ENCODE measurements at regions not wholly inside any gene's neighbourhood (a gene's known extent, or its start where the extent isn't known, plus 50 kb on each side); places are given as distances from the start of the nearest gene placed in this dataset.

DNA sequence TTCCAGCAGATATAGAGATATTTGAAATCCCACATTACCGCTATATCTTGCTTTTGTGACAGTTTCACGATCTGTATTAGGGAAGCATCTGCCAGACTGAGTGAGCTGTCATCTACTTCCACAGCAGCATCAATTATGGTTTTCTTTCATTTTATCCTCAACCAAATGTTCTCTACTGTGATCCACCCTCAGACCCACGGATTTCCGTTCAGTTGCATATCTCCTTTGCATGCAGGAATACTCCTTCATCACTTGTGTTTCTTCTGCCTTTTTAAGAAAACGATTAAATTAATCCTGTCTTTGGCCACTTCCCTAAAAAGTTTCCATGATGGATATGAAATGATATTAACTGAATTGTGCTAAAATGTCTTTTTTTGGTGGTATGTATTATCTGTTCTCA, 262.1 kb upstream of the ADGRB3 start:
- DNase-seq: no peak

DNA sequence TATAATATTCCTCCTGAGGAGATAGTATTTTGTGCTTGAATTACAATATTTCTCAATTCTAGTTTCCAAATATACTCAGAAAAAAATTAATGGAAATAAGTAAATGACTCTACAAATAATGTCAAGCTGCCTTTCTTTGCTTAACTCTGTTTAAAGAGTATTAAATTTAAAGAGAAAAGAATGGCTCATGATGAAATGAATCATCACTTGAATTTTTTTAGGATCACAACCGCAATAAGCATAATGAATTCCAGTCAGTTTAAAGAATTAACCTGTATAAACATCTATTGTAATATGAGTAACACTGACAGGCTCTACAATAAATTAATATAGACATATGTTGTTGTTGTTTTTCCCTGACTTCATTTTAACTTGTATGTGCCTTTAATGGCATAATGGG, 266.2 kb upstream of the ADGRB3 start:
- DNase-seq: no peak

DNA sequence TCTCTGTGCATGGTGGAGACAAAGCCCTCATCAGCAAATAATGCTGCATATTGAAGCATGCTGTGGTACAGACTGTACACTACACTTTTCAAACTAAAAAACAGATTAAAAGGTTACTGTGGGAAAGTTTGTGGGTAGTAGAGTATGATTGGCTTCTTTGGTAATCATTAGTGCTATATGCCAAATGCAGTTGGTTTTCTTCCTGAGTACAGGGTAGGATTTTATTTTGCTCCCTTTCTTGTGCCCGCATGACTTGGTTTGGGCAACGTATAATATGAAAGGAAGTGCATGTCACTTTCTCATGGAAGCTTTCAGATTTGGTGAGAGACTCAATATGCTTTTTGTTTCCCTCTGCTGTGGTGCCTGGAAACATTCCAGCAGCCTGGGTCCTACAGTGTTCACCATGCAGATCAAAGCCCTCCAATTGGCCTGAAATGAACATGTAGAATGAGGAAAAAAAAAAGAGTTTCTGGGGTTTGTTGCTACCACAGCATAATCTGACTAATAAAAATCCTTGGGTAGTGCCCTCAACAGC, 270.7 kb upstream of the ADGRB3 start:
- DNase-seq: no peak

DNA sequence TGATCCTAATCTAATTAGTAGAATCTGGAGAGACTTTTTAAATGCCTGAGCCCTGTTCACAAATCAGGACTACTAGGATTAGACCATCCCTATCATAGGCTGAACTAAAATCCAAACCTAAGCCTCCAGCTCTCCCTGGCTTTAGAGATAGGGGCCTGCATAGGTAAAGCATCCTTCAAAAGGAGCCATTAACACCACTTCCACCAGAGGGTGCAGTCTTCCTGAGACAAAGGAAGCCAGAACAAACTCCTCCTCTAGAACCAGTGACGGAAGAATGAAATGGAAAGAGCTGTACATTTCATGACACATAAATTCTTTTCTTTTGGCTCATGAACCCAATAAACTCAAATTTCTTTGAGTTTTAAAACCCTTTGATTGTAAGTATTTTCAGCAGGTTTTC, 291.2 kb upstream of the ADGRB3 start:
- peak; percentile 50 for DNase-seq

DNA sequence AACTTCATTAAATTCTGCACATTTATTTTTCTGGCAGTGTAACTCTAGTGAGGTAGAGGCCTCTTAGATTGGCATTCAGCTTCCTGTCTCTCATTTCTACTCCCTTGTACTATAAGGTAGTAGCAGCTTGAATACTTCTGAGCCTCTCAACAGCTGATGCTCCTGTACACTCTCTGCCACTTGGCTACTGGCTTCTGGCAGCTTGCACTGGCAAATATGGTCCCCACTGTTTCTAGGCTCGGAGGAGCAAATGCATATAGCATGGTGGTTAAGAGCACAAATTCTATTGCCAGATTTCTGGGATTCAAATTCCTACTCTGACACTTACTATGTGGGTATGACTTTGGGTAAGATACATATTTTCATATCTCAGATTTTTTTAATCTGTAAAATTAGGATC, 292.8 kb upstream of the ADGRB3 start:
- DNase-seq: no peak

DNA sequence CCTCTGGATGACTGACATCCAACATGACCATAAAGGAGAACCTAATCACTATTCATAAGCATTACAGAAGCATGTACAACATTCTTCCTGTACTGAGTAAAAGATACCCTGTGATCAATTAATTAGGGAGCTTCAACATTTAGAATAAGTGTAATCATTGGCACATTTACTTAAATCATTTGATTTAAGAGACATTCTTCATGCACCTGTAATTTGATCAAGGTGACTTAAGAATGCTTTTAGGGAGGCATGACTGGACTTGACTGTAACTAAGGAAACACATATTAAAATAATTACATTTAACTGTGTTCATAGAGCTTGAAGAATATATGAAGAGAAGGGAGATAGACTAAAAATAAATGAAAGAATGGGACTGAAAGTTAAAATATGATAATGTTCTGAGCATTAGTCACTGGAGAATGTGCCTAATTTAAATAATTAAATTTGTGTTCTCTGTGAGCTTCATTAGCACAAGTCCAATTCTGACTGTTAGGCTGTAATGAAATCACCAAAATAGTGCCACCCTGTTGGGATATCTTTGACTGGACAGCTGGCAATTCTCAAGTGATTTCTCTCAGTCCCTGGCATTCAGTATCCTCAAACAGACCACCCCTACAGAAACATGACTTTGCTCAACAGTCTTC, 295.5 kb upstream of the ADGRB3 start:
- DNase-seq: no peak

DNA sequence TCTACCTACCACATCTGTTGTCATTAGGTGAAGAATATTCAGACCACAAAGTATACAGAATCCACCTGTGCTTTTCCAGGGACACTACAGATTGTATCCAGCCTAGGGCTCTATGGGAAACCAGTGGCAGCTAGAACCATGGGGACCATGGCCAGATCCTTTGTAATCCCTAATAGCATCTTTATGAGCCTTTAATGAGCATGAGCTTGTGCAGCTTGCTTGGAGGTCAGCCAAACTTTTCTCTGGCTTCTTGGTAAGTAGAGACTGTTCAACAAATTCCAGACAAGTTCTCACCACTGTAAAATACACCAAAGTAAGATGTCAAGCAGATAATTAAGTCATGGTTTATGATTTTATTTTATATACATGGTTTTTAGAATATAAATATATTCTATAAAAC, 301.6 kb upstream of the ADGRB3 start:
- DNase-seq: peak; percentile 6

DNA sequence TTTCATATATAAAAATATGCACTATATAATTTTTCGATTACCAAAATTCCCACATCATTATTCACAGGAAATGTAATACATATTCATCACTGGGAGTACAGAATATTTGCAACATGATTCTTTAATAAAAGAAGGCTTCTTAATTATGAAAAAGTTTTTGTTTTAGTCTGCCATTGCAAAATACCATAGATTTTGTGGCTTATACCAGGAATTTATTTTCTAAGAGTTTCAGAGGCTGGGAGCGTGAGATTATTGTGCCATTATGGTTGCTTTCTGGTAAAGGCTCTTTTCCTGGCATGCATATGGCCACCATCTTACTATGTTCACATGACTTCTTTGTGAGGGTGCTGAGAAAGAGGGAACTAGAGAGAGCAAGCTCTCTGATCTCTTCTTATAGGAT, 306.9 kb upstream of the ADGRB3 start:
- DNase-seq: no peak

DNA sequence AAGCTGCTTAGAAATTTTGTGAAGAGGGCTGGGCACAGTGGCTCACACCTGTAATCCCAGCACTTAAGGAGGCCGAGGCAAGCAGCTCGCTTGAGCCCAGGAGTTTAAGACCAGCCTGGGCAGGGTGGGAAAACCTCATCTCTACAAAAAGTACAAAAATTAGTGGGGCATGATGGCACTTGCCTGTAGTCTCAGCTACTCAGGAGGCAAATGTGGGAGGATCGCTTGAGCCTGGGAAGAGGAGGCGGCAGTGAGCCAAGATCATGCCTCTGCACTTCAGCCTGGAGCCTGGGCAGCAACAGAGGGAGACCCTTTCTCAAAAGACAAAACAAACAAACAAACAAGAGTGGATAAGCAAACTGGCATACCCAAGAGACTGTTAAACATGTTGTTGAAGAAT, 308.3 kb upstream of the ADGRB3 start:
- no peak for DNase-seq

DNA sequence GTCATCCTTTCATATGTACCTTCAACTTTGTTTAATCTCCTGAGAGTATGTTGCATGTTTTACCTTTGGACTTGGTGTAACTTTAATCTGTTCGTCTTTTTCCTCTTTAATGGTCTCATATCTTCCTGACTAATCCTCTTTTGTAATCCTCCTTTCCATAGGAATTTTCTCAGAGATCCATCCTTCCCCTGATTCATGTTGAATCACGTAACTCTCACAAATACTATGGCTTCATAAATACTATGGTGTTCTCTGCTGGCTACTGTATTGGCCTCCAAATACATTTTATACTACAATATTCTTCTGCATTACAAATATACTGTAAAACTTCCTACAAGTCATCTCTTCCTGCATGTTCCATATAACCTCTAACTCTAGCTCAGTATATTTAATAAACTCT, 317.7 kb upstream of the ADGRB3 start:
- no peak for DNase-seq

DNA sequence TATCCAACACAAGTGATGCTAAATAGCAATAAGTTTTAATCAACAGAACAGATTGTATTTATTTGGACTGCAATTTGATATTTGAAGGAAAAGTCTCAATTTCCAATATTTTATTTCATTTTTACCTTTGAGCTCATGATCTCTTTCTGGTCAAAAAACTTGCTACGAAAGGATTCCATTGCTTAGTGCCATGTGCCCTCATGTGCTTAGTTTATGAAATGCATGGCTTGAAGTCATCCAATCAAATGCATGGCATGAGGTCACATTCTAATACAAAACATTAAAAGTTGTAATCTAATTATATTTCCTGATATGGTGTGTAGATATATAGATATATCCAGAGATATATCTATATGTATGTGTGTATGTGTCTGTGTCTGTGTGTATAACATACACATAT, 321.2 kb upstream of the ADGRB3 start:
- DNase-seq: no peak

DNA sequence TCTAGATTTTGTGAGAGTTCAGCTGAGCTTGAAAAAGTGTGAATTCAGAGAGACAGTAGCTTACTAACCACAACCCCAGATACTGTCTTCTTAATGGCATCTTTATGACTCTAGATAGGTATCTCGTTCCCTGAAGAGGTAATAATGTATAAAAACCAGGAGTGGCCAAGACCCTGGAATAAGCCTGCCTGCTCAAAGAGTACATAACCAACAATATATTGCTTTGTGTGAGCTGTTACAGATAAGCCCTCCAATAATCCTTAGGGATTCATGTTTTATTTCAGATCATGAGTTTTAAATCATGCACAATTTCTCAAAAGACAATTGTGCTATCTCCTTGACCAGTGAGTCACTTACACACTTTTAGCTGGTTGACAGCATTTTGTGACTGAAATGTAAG, 327.8 kb upstream of the ADGRB3 start:
- DNase-seq: no peak

DNA sequence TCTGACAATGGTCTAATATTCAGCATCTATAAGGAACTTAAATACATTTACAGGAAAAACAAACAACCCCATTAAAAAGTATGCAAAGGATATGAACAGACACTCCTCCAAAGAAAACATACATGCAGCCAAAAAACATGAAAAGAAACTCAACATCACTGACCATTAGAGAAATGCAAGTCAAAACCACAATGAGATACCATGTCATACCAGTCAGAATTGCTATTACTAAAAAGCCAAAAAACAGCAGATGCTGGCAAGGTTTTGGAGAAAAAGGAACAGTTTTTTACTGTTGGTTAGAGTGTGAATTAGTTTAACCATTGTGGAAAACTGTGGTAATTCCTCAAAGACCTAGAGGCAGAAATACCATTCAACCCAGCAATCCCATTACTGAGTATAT, 339.0 kb upstream of the ADGRB3 start:
- DNase-seq: no peak

DNA sequence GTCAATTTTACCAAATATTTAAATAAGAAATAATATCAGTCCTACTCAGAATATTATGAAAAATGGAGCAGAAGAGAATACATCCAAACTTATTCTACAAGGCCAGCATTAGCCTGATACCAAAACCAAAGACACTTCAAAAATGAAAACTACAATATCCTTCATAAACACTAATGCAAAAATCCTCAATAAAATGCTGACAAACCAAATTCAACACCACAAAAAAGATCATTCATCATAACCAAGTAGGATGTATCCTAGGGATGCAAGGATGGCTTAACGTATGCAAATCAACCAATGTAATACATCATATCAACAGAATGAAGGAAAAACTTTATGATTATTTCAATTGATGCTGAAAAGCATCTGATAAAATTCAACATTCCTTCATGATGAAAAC, 352.4 kb upstream of the ADGRB3 start:
- DNase-seq: no peak

DNA sequence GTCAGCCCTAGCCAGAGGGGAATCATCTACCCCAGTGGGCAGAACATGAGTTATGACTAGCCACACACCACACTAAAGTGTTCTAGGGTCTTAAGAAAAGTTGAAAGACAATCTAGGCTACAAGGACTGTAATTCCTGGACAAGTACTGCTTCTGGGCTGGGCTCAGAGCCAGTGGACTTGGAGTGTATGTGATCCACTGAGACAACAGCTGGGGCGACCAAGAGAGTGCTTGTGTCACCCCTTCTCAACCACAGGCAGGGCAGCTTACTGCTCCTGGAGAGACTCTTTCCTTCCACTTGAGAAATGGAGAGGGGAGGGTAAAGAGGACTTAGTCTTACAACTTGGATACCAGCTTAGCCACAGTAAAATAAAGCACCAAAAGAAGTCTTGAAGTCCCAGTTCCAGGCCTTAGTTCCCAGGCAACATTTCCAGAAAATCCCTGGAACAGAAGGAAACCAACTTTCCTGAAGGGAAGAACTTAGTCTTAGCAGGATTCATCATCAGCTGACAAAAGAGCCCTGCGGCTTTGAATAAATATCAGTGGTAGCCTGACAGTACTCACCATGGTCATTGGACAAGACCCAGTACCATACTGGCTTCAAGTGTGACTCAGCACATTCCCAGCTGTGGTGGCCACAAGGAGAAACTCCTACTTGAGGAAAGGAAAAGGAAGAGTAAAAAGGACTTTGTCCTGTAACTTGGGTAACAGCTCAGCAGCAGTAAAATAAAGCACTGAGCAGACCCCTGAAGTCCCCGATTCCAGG, 355.1 kb upstream of the ADGRB3 start:
- no peak for DNase-seq

DNA sequence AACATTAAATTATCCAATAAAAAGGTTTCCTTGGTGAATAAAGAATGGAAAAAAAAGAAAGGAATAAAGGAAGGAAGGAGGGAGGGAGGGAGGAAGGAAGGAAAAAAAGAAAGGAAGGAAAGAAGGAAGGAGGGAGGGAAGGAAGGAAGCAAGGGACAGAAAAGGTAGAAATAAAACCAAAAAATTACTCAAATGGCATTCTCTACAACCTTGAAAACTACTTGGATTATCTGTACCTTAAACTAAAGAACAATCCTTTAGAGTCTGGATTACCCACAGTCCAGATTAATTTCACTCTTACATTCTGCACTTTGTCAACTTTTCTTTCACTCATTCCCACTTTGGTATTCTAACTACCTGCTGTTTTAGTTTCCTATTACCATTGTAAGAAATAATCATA, 361.8 kb upstream of the ADGRB3 start:
- no peak for DNase-seq

DNA sequence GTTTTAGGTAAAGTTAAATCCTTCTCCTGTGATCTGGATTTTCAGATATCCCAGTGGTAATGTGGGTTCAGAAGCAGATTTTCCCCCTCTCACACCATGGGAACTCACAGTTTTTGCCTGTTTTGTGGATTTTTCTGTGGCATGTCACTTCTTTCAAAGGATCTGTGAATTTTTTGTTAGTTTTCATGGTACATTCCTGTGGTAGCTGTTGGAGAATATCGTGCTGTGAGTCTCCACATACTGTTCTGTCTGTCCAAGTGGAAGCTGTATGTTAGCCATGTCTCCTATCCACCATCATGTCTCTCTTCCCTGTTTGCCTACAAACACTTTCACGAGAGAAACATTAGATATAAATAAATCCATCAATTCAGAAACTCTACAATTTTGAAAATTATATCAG, 378.7 kb upstream of the ADGRB3 start:
- DNase-seq: no peak

DNA sequence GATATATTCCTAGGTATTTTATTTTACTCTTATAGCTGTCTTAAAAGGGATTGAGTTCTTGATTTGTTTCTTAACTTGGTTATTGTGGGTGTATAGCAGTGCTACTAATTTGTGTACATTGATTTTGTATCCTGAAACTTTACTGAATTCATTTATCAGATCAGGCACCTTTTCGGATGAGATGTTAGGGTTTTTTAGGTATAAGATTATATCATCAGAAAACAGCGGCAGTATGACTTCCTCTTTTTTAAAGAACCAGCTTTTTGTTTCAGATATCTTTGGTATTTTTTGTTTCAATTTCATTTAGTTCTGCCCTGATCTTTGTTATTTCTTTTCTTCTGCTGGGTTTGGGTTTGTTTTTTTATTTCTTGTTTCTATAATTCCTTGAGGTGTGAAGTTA, 382.4 kb upstream of the ADGRB3 start:
- no peak for DNase-seq

DNA sequence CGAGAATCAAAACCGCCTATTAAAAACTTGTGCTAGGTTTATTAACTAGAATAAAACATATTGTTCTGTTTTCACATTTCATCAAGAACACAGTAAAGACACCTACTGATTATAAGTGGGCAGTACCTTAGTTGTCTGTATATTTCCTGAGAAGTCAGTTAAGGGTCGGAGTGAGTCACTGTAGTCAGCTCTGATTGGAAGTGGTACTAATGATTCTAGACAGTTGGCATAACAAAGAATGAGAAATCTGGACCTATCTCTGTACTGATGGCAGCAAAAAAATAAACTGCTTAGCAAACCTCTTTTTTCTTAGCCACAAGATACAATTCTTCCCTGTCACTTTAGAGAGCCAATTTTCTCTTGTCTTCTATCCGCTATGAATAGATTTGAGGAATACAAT, 387.3 kb upstream of the ADGRB3 start:
- no peak for DNase-seq

DNA sequence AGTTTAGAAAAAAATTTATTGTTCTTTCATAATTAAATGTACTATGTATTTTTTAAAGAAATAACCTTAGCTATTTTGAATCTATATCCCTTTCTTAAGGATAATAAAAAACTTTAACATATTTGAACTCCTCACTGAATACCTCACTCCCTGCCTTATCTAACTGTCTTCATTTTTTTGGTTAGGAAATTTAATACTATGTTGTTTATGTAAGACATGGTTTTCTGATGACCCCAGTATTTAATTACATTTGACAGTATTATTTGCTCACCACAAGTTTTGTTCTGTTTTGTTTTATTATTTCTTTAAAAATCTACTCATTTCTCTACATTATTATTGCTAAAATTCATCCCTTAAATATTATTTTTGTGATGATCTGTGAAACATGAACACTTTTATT, 394.4 kb upstream of the ADGRB3 start:
- DNase-seq: no peak

DNA sequence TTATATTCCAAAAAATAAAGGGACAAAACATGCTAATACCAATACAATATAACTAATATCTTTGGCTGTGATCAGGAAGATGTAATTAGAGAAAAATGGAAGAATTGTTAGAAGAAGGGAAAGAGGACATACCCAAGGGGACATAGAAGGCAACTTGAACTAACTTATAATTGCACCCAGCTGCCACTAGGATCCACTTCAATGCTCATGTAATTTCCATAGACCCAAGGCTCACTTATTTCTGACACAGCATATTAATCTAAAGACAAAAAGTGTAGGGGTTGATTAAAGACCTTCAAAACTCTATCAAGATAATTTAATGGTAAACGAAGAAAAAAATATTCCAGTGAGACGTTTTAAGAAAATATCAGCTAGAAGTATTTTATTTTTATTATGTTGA, 396.0 kb upstream of the ADGRB3 start:
- no peak for DNase-seq

DNA sequence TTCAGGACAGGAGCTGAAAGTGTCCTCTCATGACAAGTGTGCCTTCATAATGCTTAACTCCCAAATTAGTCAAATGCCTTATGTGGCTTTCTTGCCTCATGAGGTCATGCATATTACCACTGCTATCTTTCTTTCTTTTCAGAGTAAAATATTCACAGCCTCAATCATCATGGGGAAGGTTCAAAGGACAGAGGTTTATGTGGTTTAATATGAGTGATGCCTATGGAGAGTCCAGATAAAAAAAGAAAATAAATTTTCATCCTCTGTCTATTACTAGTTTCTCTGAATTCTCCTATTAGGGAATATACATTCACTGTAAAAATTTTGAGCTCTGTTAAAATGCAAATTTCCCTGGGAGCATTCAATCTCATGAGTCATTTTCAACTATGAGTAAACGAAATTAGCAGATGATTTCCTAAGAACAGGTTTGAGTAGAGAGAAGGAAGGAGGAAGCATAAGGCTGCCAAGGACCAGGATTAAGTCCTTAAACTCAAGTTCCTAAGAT, 396.9 kb upstream of the ADGRB3 start:
- no peak for DNase-seq

DNA sequence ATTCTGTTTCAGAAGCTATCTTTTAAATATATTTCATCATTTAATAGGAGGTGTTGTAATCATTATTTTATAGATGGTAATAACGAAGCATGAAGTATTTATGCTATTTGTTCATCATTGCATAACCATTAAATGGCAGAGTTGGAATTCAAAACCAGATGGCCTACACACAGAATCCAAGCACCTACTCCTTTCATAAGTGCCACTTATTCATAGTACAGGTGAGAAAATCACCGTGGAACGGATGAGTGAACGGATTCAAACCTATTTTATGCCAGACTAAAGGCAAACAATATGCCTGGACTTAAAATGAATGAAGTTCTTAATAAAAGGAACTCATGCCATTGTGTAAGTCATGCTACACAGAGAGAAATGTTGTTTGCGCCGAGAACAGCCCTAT, 397.9 kb upstream of the ADGRB3 start:
- DNase-seq: no peak

DNA sequence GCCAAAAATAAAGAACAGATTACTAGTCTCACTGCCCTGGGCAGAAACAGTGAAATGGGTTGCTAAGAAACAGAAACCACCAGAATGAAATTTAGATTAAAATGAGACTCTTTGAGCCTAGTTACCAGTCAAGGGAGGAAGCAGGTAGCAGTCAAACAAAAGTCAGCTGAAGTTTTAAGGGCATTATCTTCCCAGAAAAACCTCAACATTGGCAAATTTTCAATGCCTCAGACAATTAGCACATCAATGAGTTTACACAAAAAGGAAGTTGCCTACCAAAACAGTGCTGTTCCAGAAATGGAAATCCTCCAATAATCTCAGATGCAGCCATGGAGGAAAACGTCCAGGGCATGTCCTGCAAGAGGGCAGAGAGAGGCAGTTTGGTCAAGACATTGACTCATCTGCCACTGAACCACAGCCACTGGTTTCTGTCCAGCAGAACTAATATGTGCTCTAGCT, 399.7 kb upstream of the ADGRB3 start:
- DNase-seq: no peak

DNA sequence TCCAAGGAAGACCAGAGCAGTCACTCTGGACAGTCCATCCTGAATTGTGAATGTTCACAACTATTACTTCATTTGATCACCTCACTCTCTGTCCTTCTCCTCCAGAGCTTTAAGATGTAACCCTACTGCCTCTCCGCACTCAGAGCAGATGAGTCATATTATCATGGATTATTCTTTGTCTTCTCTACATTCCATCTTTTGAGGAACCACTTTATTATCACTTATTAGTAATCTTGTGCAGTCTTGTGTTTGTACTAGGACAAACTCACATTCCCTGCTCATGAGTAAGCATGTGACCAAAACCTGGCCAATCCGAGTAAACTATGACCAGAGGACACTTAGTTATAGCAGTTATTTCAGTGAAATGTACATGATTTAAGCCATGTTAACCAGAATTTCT, 401.5 kb upstream of the ADGRB3 start:
- DNase-seq: no peak

Measured in NCI-H1092 (cell line).